Right cardiac atrium (tissue), 5 donors: ENCODE measurements at regions not wholly inside any gene's neighbourhood (a gene's known extent, or its start where the extent isn't known, plus 50 kb on each side); places are given as distances from the start of the nearest gene placed in this dataset.

Experiments used
- ATAC-seq, 2 donors: fragments of 200-7000 bp; cut with Tn5 transposase; one replicate each; pipeline versions ENCODE4 v1.8.0 to v1.9.1; 2020; ENCODE audit warnings: moderate library complexity in 2 of 2, mild to moderate bottlenecking in 1 of 2
- DNase-seq, 3 donors: peaks; one replicate each; pipeline ENCODE4 v3.0.0-alpha.2; 2020
- H3K27ac ChIP-seq: one replicate; pipeline ENCODE4 v1.5.1; 2013; ENCODE audit warnings: mild to moderate bottlenecking, low read length, control low read depth, moderate library complexity
- H3K27me3 ChIP-seq: one replicate; pipeline ENCODE4 v1.6.1; 2013; ENCODE audit not compliant: control insufficient read depth, insufficient read depth
- H3K4me1 ChIP-seq: one replicate; pipeline ENCODE4 v1.6.1; 2013; ENCODE audit warnings: low read length; ENCODE audit not compliant: control insufficient read depth, insufficient read depth
- H3K4me3 ChIP-seq: one replicate; pipeline ENCODE4 v1.5.1; 2013; ENCODE audit warnings: low read length, control low read depth
- H3K9me3 ChIP-seq: one replicate; pipeline ENCODE4 v1.6.1; 2013; ENCODE audit warnings: low read length; ENCODE audit not compliant: control insufficient read depth
- WGBS: extraction: QIAGEN DNeasy Blood & Tissue Kit; methylation state at CpG from one replicate; pipeline ENCODE4 v1.1.7; 2013; 5-methylcytosine and 5-hydroxymethylcytosine counted together
- intact Hi-C, 4 donors: fragments of 100-400 bp; cut with DNase I; formaldehyde crosslinking; loops; one replicate each; pipeline versions ENCODE4 v1.11.0 to v1.14.0; 2022 to 2023
- donor health status: healthy with polysubstance abuse.
- donor health status: DM: no; HTN: yes; CAD: no.
- donor health status: DM: no; HTN: no; CAD: no.
- donor health status: DM: no; HTN: yes; CAD: no; lungs with severe emphysema.
- donor health status: DM: yes; HTN: yes; CAD: no.

GRCh38 chr4:65102419-65102818 is 567.9 kb downstream of the EPHA5 start:
- Histone ChIP-seq H3K4me3 (no peak overlapping the region), H3K27ac (no peak overlapping the region), H3K4me1 (no peaks in the 10 kb centered on the region), H3K9me3 (no peaks in the 10 kb centered on the region), H3K27me3 (no peaks in the 10 kb centered on the region)
- 87% methylated on average over 2 of the region's 2 CpGs for WGBS
- ATAC-seq (no peak), DNase-seq (no peak)
- intact Hi-C loops: no loop called here

DNA sequence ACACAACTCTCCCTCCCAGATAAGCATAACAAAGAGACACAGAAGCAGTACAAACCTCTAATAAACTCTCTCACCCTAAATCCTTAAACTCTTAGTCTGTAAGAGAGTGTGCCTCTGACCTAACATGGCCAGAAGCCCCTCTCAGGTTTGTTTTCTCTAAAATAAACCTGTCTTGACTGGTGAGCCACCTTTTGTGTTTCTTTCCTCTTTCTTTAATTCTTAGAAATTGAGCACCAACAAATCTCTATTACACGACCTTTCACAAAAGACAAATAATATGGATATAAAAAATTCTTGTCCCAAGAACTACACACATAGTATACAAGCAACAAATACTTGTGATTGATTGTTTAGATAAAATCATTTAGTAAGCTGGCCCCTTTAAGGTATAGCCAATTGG is 573.7 kb downstream of the EPHA5 start:
- no peaks in the 10 kb centered on the region for H3K9me3 ChIP-seq
- no peak overlapping the region for H3K4me3 ChIP-seq
- no peak for DNase-seq
- H3K27ac ChIP-seq: no peak overlapping the region
- intact Hi-C loops: no loop called here
- ATAC-seq: no peak
- H3K27me3 ChIP-seq: no peaks in the 10 kb centered on the region
- no peaks in the 10 kb centered on the region for H3K4me1 ChIP-seq
- 23% methylated on average over 1 of the region's 1 CpG for WGBS

GRCh38 chr4:65089666-65090065 is 580.6 kb downstream of the EPHA5 start:
- no peaks in the 10 kb centered on the region for H3K4me1 ChIP-seq
- ATAC-seq (no peak), DNase-seq (no peak)
- no peaks in the 10 kb centered on the region for H3K27me3 ChIP-seq
- H3K4me3 ChIP-seq: no peak overlapping the region
- H3K27ac ChIP-seq: no peak overlapping the region
- intact Hi-C loops: no loop called here
- no peaks in the 10 kb centered on the region for H3K9me3 ChIP-seq

GRCh38 chr4:65083076-65083475 is 587.2 kb downstream of the EPHA5 start:
- DNase-seq (no peak), ATAC-seq (peak in 1 of 2 donors; percentile 36)
- H3K27me3 ChIP-seq: no peaks in the 10 kb centered on the region
- no peaks in the 10 kb centered on the region for H3K9me3 ChIP-seq
- H3K4me1 ChIP-seq: no peaks in the 10 kb centered on the region
- 14% methylated on average over 3 of the region's 3 CpGs for whole genome bisulfite sequencing
- H3K27ac ChIP-seq: no peak overlapping the region
- H3K4me3 ChIP-seq: no peak overlapping the region
- intact Hi-C loops: no loop called here

DNA sequence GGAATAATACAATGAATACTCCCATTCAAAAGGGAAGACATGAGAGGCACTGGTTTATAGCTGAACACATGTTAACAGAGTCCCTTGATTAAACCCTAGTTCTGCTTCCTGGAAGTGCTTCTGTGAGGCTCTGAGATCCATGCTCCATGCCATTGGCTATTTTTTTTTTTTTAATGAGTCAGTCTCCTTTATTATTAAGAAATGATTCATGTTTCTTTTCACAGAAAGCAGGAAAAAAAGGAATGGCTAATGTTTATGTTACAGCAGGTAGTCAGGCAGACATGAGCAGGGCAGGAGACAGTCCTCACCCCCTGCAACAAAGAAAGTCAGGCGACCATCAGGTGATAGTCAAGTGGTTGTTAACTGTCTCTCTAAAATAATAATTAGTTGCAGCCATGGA is 598.7 kb downstream of the EPHA5 start:
- WGBS: 65% methylated on average over 1 of the region's 1 CpG
- no peak overlapping the region for H3K4me3 ChIP-seq
- no peak overlapping the region for H3K27ac ChIP-seq
- ATAC-seq (no peak), DNase-seq (no peak)
- intact Hi-C loops: no loop called here
- H3K9me3 ChIP-seq: no peaks in the 10 kb centered on the region
- no peaks in the 10 kb centered on the region for H3K4me1 ChIP-seq
- H3K27me3 ChIP-seq: no peaks in the 10 kb centered on the region

GRCh38 chr4:65069177-65069576 is 601.1 kb downstream of the EPHA5 start:
- intact Hi-C loops: no loop called here

GRCh38 chr4:65066106-65066505 is 604.2 kb downstream of the EPHA5 start:
- intact Hi-C loops: no loop called here
- Histone ChIP-seq H3K27ac (no peak overlapping the region), H3K9me3 (no peaks in the 10 kb centered on the region), H3K27me3 (no peaks in the 10 kb centered on the region), H3K4me3 (no peak overlapping the region), H3K4me1 (no peaks in the 10 kb centered on the region)
- ATAC-seq (no peak), DNase-seq (no peak)

More at GRCh38 chr4:65069177-65069576, 601.1 kb downstream of the EPHA5 start:
- ATAC-seq (no peak), DNase-seq (no peak)
- no peaks in the 10 kb centered on the region for H3K4me1 ChIP-seq
- H3K27ac ChIP-seq: no peak overlapping the region
- no peaks in the 10 kb centered on the region for H3K9me3 ChIP-seq
- no peak overlapping the region for H3K4me3 ChIP-seq
- WGBS: 60% methylated on average over 6 of the region's 6 CpGs
- H3K27me3 ChIP-seq: no peaks in the 10 kb centered on the region

- 92% methylated on average over 1 of the region's 1 CpG for WGBS
- Histone ChIP-seq H3K4me3 (no peak overlapping the region), H3K9me3 (no peaks in the 10 kb centered on the region), H3K27me3 (no peaks in the 10 kb centered on the region), H3K4me1 (no peaks in the 10 kb centered on the region), H3K27ac (no peak overlapping the region)
- intact Hi-C loops: no loop called here
- DNase-seq (no peak), ATAC-seq (no peak)
These were observed 606.7 kb downstream of the EPHA5 start for GRCh38 chr4:65063601-65064000.

GRCh38 chr4:65050786-65051185 is 619.5 kb downstream of the EPHA5 start:
- Histone ChIP-seq H3K27ac (no peak overlapping the region), H3K4me1 (no peaks in the 10 kb centered on the region), H3K4me3 (no peak overlapping the region), H3K27me3 (no peaks in the 10 kb centered on the region), H3K9me3 (no peaks in the 10 kb centered on the region)
- intact Hi-C loops: no loop called here
- DNase-seq: no peak
- ATAC-seq: no peak
- WGBS: 0% methylated on average over 1 of the region's 1 CpG

GRCh38 chr4:65046192-65047133 is 623.8 kb downstream of the EPHA5 start:
- ATAC-seq: no peak
- 78% methylated on average over 4 of the region's 4 CpGs for whole genome bisulfite sequencing
- Histone ChIP-seq H3K27me3 (no peaks in the 10 kb centered on the region), H3K4me3 (no peak overlapping the region), H3K9me3 (no peaks in the 10 kb centered on the region), H3K27ac (no peak overlapping the region), H3K4me1 (no peaks in the 10 kb centered on the region)
- intact Hi-C loops: no loop called here
- no peak for DNase-seq

DNA sequence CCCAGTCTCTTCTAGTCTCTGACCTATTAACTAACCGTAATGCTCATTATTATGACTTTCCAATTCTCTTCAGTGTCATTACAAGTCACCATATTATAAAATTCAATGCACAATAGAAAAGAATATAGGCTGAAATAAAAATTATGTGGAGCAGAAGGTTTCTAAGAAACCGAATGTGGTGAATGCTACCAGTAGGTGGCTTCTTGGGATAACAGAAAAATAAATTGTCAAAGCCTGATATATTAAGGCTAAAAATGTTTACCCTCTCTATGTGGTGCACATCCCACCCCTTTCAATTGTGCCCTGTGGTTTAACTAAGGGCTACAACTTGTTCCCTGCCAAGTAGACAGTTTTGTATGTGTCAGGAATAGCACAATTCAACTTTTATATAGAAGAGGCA is 624.6 kb upstream of the TECRL start:
- no peak for ATAC-seq
- intact Hi-C loops: no loop called here
- no peaks in the 10 kb centered on the region for H3K27me3 ChIP-seq
- DNase-seq: no peak
- no peak overlapping the region for H3K27ac ChIP-seq
- H3K9me3 ChIP-seq: no peaks in the 10 kb centered on the region
- 64% methylated on average over 2 of the region's 2 CpGs for WGBS
- H3K4me1 ChIP-seq: no peaks in the 10 kb centered on the region
- H3K4me3 ChIP-seq: no peak overlapping the region

GRCh38 chr4:65028592-65028991 is 619.3 kb upstream of the TECRL start:
- 76% methylated on average over 3 of the region's 3 CpGs for WGBS
- ATAC-seq (no peak), DNase-seq (no peak)
- H3K9me3 ChIP-seq: no peaks in the 10 kb centered on the region
- no peaks in the 10 kb centered on the region for H3K4me1 ChIP-seq
- intact Hi-C loops: no loop called here
- no peaks in the 10 kb centered on the region for H3K27me3 ChIP-seq
- no peak overlapping the region for H3K27ac ChIP-seq
- no peak overlapping the region for H3K4me3 ChIP-seq
